Activated CD4-positive, alpha-beta T cell treated with anti-CD3 and anti-CD28 coated beads, Interleukin-2, Interleukin-4, amounts not matched to agents 100 ng/mL and 50 ng/mL, durations not matched to agents 16 hours and 8 hours (primary cell): ENCODE measurements at regions not wholly inside any gene's neighbourhood (a gene's known extent, or its start where the extent isn't known, plus 50 kb on each side); places are given as distances from the start of the nearest gene placed in this dataset.

Experiments used
- DNase-seq: peaks from one replicate; pipeline ENCODE4 v3.0.0-alpha.2; 2020; ENCODE audit warnings: low spot score

DNA sequence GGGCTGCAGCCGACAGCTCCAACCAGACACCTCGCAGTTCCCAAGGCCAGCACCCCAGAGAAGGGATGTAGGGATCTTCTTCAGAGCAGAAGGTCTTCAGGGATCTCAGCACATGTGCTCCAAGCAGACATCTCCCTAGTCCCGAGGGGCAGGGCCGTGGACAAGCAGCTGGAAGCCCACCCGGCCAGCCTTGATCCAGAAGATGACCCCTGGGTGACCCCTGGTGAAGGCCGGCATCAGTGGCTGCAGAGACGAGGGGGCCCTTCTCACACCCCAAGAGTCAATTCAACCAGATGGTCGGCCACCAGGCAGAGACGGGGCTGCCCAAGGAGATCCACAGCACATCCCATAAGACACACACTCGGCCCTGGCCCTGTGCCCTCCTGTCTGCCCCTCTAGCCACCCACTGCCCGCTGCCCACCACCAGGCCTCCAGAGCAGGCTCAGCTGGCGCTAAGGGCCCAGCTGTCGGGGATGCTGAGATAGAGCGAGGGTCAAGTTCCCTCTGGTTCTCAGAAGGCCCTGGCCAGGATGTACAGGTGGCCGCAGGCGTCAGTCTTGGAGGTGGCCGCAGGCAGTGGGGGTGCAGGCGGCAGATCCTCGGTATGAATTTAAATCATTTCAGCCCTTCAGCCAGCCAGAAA lies 168.3 kb downstream of the BRD1 start:
- DNase-seq, result no peak

DNA sequence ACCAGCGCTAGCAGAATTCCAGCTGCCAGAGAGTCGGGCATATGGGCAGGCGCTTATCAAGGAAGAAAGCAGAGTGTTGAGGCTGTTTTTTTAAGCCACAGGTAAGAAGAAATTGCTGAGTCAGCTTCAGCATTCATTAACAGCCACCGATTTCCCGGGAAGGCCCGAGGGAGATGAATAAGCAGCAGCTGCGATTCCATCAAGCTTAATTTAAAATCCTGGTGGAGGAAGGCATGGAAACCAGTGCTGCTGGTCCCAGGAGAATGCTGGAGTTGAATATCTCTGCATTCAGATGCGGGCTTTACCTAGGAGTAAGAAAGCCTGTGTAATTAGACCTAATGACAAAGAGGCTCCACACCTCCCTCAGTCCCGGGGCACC lies 168.8 kb downstream of the BRD1 start:
- DNase-seq, result no peak

DNA sequence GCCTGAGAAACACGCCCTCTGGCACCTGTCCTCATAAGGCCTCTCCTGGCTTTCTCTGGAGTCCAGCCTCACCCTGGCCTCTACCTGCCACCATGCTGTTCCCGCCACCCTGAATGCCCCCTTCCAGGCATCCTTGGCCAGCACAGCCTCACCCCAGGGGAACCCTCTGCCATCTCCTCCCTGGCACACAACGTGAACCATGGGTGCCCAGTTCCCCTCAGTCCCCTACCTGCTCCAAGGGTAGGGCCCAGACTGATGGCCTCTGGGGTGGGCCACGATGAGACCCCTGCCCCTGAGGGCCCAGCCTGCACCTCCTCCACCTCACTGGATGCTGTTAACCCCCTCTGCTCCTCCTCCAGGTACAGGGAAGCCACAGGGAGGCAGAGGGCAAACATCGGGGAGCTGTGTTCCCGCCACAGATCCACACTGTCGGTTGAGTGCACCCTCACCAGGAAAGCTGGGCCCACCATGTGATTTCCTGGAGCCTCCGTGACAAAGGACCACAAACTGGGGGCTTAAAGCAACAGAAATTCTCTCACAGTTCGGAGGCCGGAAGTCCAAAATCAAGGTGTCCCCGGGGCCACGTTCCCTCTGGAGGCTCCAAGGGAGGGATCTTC lies 169.6 kb downstream of the BRD1 start:
- no peak for DNase-seq

DNA sequence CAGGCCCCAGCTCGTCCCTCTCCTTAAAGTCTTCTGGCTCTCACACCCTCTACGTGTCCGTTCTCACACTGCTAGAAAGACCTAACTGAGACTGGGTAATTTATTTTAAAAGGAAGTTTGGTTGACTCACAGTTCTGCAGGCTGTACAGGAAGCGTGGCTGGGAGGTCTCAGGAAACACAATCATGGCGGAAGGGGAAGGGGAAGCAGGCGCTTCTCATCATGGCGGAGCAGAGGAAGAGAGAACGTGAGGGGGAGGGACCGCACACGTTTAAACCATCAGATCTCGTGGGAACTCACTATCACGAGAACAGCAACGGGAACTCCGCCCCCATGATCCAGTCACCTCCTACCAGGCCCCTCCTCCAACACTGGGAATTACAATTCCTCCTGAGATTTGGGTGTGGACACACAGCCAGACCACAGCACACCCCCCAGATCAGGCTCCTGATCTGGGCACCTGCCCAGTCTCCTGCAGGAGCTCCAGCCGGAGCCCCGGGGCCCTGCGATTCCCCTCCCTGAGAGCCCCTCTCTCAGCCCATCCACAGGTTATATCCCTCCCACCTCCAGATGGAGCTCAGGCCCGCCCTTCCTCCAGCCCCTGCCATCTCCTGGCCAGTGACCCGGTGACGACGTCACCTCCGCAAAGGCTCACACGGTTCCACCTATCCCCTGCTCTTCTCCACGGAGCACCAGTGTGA lies 170.2 kb downstream of the BRD1 start:
- DNase-seq, result peak; percentile 80

DNA sequence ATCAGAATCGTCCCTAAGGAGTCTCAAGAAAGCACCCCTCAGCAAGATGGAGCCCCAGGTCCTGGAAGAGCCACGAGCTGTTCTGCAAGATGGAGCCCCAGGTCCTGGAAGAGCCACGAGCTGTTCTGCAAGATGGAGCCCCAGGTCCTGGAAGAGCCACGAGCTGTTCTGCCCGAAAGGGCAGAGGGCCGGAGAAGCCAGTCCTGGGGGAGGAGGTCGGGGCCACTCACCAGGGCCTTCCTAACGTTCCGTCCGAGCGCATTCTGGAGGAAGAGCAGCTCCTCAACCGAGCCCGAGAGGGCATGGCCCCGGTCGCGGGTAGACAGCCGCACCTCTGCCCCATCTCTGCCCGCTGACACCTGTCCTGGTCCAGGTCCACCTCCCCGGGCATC lies 170.8 kb downstream of the BRD1 start:
- peak; percentile 45 for DNase-seq

DNA sequence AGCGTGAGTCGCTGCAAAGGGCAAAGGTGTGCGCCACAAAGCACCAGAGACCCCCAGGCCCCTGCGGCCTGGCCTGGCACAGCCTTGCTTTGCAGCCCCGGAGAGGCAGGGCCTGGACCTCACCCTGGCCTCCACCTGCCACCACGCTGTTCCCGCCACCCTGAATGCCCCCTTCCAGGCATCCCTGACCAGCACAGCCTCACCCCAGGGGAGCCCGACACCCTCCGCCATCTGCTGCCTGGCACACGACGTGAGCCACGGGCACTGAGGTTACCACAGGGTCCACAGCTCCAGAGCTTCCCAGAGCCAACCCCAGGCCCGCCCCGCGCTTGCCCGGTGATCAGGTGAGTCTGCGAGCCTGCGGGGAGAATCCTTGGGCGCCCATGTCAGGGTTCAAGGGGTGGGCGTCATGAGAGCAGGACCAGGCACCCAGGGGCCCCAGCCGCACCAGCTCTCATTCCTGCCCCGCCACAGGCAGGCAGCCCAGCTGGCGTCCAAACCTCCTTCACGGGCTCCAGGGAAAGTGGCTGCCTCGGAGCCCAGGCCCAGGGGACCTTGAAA lies 171.3 kb downstream of the BRD1 start:
- DNase-seq, result no peak

DNA sequence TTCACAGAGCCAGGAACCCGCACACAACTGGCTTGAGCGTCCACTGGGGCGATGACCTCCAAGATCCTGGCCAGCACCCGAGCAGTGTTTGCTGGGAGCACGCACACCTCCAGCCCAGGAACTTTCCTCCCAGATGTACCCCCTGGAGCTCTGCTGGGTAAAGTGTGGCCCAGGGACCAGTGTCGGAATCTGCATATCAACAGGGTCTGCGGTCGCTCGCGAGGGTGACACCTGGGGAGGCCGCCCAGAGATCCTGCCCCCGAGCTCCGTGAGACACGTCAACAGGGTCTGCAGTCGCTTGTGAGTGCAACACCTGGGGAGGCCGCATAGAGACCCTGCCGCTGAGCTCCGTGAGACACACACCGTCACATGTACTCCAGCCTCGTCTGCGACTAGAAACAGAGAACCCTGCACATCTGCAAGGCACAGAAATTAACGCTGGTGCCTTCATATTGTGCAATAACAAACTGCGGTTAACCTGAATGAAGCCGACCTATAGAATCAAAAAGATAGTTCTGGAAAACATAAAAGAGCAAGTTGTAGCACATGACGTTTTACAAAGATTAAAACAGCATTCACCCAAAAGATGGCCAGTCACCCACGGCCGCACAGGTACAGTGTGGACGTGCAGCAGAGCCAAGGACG lies 172.4 kb downstream of the BRD1 start:
- DNase-seq, result no peak

DNA sequence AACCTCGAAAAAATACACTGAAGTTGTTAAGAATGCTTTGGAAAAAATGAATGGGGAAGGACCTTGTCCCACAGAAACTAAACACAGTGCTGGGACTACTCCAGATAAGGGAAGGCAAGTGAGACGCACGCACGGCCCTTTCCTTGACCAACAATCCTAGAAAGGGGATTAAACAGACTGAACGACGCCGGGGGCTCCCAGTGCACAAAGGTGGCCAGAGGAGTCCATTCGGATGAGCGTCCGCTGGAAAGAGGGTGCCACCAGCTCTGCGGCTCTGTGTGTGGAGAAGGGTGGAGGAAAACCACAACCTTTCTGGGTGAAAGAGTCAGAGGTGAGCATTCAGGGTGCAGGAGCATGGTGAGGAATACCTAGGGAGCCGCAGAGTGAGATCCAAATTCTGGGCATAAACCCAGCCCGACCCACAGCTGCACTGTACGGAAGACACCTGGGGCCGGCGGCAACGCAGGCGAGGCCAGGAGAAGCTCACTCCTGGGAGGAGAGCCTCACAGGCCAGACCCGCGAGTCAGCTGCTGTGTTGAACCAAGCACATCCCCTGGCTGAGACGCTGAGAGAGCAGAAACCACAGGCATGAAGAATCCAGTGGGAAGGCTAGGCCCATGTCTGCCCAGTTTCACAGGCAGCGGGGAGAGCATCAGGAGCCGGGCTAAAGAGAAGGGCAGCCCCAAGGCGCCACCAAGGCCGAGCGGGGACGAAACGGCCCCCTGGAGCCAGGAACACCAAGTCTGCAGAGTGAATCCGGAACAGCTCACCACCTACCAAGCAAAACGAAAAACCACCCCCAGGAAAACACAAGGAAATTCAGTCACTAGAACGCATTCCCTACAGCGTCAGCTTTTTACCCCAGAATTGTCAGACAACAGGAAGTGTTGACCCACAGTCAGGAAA lies 177.1 kb downstream of the BRD1 start:
- DNase-seq, result no peak

DNA sequence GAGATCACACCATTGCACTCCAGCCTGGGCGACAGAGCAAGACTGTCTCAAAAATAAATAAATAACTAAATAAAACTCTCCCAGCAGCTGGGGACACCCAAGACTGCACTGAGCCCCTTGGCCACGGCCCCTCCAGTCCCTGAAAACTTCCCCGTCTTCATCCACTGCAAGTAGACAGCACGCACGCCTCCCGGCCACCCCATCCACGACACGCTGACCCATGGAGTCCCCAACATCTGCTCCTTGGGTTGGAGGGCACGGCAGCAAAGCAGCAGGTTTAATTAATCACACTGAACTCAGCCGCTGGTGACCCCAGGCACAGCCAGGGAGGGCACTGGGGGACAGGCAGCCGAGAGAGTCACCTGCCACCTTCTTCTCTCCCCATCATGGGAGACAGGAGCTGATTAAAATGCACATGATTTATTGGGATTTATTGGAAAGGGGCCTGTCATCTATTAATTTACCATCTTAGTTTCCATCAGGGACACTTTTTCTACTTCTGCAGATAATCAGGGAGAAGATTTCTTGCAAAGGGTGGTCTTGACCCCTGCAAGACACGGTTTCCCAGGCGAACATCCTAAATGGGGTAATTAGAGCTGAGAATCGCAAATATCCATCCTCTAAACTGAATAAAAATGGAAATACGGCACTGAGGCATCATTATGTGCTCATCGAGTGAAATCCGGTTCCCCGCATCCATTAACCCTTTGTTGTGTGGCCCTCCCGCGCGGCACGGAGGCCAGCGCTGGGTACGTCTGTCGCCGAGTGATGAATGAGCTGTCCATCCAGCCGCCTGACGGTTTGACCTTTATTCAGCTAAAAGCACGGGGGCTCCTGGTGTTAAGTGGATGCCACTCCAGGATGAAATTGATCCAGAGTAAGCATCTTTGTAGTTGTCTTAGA lies 178.3 kb downstream of the BRD1 start:
- no peak for DNase-seq

DNA sequence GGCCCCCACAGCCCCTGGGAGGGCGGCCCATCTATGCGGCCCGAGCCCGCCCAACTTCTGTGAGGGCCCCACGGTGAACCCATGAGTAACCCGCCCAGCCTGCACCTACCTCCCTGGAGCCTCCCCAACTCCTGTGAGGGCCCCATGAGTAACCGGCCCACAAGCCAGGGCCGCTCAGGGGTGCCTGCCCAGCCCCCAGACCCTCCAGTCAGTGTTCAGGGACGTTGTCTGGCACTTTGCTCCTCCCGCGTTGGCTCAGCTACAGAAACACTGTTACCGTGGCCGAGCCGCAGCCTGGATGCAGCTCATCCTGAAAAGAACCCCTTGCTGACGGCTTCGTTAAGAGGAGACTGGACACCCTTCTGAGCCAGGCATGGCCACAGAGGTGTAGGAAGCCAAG lies 179.6 kb downstream of the BRD1 start:
- no peak for DNase-seq

DNA sequence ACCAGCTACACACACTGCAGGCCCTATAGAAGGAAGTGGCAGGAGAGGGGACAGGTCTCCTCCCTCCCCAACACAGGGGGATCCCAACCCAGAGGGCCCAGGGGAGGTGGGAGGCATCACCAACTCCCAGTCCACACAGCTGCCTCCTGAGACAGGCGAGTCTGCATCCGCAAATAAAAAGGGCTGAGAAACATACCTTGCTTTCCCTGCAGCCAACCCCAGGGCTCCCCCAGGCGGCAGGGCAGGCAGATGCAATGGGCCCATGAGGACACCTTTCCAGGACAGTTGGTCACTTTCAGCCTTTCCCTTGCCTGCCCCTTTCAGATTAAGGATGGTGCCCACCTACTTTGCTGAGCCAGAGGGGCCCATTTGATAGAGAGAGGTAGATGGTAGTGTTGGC lies 180.0 kb downstream of the BRD1 start:
- DNase-seq, result no peak

DNA sequence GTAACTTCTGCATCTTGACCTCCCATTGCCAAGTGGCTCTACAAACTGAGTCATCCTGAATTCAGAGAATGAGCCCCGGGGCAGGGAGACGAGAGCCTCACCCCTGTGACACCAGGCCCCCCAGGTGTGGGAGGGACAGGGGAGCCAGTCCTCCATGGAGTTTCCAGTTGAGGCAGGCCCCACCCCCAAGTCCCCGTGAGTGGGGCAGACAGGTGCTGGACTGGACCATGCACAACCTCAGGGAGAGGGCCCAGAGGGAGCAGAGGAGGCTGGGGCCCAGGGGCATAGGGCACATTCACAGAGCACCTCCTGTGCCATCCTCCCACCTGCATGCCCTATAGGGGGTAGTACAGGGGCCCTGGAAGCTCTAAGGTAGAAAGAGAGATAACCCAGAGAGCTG lies 180.8 kb downstream of the BRD1 start:
- no peak for DNase-seq

DNA sequence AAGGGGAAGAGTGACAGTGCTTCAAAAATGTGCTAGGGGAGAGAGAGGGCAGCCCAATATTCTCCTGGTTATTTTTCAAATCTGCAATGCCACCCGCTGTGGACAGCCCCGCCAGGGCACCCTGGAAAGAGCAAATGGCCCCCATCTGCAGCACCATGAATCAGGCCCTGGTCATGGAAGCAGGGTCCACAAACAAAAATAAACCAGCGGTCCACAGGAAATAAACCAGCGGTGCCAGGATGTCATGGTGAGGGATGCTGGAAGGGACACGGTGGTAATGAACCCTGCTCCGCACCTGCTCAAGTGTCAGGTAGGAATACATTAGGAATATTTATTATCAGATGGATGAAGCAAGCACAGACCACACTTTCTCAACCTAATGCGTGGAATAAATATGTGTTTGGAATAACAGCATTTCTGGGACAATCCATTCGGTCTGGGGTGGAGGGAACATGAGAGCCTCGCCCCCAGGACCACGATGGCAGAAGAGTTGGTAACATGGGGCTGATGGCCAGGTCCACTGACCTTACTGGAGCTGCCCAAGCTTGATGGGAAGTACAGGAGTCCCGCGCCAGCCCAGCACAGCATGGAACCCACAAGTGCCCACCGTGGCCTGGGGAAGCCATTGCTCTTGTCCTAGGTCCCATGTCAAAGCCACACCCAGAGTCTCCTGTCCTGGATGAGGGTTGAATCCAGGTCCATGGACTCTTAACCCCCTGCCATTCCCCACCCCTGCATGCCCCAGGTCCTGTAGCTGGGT lies 181.7 kb downstream of the BRD1 start:
- no peak for DNase-seq

DNA sequence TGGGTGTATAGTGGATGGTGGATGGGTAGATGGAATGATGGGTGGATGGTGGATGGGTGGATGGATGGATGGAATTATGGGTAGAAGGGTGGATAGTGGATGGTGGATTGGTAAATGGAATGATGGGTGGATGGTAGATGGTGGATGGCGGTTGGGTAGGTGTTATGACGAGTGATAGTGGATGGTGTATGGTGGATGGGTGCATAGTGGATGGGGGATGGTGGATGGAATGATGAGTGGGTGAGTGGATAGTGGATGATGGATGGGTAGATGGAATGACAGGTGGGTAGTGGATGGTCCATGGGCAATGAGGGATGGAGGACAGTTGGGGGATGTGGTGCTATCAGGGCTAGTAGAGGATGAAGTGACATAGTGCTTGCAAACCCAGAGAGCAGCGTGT lies 182.4 kb downstream of the BRD1 start:
- DNase-seq, result no peak

DNA sequence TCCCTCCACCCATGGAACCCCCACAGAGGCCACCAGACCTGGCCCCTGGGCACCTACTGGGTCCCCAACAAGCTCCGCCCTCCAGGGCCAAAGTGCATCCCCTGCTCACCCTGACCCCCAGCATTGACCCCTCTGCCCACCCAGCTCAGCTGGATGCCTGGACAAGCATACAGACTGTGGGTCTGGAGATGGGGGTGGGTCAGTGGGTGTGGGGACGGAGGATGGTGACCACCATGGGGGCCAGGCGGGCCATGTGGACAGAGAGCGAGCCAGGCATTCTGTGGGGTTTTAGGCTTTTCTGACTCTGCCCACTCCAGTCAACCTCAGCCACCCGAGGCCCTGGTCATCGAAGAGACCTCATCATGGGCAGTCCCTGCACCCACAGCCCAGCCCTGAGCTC lies 183.7 kb downstream of the BRD1 start:
- no peak for DNase-seq

DNA sequence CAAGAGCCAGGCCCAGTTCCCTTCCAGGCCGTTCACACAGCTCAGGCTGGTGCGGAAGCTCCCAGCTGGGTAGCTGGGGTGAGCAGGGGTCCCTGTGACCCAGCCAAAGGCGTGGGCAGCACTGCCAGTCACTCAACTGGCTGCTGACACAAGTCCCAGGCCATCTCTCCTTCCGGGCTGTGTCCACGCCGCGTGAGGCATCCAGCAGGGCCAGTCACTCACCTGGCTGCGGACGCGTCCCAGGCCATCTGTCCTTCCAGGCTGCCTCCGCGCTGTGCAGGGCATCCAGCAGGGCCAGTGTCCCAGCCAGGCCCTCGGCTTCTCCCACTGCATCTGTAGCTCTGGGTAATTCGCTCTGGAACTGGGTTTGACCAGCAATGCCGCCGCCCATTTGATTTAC lies 184.2 kb downstream of the BRD1 start:
- no peak for DNase-seq

DNA sequence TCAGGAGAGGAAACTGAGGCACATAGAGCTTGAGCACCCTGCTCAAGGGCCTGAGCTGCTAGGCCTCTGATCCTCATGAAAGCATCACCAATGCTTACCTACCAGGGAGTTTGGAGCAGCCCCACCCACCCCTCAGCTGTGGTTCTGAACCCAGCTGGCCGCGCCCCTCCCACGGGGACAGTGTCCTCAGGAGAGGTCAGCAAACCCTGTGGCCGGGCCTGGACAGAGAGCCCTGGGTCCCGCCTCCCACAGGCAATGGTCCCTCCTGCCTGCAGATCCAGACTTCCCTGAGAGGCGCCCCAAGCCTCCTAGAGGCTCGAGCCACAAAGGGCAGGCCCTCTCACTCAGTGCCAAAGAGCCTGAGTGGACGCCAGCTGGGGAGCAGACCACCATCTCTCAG lies 184.9 kb downstream of the BRD1 start:
- no peak for DNase-seq

DNA sequence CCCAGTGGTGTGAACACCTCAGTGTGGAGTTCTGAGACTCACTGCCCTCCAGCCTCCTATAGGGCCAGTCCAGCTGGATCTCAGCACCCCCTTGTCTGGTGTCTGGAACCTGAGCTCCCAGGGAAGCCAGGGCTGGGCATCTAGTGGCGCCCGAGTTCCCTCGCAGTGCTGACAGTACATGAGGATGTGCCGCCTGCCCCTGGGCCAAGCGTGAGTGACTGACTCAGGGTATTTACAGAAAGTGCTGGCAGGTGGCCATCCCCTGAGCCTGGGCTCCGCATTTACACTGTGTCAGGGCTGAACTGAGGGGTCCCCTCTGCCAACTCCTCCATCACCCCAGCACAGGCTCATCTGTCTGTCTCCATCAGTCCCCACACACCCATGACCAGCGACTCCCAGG lies 185.3 kb downstream of the BRD1 start:
- no peak for DNase-seq

DNA sequence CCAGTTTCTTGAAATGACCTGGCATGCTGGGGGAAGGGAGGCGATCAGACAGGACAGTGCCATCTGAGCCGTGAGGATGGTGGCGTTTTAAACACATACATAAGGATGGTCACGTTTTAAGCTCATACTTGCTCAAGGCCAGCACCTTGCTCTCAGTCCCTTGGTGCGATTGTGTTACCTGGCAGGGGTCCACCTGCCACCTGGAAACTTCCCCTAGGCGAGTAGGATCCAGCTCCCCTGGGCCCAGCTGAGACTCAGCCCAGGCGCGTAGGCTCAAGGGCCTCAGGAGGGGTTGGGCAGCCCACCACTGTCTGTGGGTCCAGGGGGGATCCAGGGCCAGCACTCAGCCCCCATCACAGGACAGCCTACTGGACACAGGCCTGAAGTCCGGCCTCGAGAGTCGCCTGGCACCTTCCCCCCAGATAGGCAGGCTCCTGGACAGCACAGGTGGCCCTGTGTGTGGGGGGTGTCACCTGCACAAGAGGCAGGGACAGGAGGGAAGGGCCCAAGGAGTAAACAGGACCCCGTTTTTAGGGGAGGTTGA lies 185.8 kb downstream of the BRD1 start:
- no peak for DNase-seq
